HG03469 (cell line): ENCODE measurements at regions not wholly inside any gene's neighbourhood (a gene's known extent, or its start where the extent isn't known, plus 50 kb on each side); places are given as distances from the start of the nearest gene placed in this dataset.

Experiments
- ATAC-seq: cut with Tn5 transposase; IDR thresholded peaks from one replicate; pipeline ENCODE4 v1.9.1; 2021; ENCODE audit warnings: mild to moderate bottlenecking, moderate library complexity, moderate number of reproducible peaks; ENCODE audit not compliant: unreplicated experiment

DNA sequence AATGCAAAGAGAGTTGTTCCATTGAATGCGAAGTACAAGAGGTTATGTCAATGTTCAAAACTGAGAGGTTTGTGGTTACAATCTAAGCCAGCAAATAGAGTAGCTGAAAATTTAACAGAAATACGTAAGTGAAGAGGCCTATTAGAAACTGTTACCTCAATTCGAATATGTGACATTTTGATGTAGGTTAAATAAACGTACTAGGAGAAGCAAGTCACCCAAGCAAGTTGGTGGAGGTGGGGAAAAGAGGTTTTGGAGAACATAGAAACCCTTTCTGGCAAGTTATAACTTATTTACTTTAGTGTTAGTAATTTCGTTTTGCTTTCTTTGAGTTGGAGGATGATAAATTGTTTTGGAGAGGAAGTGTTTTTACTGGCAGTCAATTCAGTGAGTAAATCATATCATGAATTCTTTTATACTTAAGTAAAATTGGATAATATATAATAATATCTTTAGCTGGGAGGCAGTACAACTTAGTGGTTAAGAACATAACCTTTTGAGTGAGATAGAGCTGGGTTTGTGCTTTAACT is 91.2 kb upstream of the NAALADL2 start:
- ATAC-seq = no peak

DNA sequence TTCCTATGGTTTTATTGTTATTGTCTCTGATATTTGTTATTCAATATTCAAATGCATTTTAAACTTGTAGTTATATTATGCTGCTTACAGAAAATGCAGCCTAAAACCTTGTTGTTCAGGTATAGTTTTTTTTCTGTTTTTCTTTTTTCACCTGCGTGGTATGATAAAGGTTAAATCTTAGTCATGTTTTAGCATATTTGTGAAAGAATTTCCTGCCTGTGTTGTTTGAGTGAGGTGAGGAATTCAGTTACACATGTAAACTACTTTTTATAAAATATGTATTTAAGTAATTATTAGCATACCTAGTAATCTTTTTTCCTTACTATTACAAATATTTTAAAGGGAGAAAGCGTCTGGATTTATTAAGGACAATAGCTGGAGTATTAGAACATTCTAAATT is 90.0 kb upstream of the NAALADL2 start:
- no peak for ATAC-seq

DNA sequence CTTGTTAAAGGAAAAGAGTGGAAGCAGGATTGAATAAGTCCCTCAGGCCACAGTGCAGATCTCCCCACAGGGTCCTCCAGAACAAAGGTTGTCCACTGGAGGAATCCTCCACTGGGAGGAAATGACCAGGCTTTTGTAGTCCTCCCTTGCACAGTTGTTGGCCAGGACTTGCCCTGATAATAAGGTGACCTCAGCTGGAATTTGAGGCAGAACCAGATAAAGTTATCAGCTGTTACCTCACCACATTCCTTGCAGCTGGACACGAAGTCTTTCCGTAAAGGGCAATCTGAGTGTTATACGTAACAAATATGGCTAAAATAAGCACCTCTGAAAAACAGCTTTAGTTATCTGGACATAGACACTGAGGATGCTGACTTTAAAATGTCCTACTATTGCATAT is 83.5 kb upstream of the NAALADL2 start:
- ATAC-seq = no peak

DNA sequence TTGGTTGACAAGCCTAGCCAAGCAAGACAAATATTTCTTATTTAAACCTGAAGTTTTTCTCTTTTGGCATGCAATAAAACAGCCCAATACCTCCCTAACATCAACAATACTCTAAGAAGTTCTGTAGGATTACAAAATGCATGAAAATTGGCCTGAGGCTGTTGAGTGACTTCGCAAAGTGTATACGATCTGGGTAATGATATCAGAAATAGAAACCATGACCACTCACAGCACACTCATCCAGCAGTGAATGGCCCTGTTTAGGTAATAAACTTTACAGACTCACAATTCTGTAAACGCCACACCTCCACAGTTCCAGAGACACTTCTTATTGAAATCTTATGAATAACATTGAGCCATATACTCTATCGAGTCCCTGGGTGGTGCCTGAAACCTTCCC is 83.0 kb upstream of the NAALADL2 start:
- no peak for ATAC-seq

- no peak for ATAC-seq
Measured at GRCh38 chr3:174776636-174777035, 82.5 kb upstream of the NAALADL2 start.

DNA sequence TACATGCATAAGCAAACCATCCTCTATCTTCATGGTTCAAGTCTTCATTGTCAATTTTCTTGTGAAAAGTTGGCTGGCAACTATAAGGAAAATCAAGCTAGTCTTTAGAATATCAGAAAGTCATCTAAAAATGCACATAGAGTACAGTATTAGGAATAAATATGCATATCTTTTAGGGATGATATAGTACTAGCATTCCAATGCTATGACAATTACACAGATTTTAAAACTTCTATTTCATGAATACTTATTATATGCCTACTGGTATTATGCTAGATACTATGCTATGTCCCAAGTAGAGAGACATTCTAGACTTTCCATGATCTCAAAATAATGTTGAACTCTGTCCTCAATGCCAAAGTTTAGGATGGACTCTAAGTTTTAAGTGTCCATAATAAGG is 81.3 kb upstream of the NAALADL2 start:
- no peak for ATAC-seq

GRCh38 chr3:174783502-174783901 is 75.6 kb upstream of the NAALADL2 start:
- no peak for ATAC-seq

- no peak for ATAC-seq
Measured at GRCh38 chr3:174784206-174784934, 74.8 kb upstream of the NAALADL2 start.

- no peak for ATAC-seq
Measured at GRCh38 chr3:174786825-174787224, 72.3 kb upstream of the NAALADL2 start.

DNA sequence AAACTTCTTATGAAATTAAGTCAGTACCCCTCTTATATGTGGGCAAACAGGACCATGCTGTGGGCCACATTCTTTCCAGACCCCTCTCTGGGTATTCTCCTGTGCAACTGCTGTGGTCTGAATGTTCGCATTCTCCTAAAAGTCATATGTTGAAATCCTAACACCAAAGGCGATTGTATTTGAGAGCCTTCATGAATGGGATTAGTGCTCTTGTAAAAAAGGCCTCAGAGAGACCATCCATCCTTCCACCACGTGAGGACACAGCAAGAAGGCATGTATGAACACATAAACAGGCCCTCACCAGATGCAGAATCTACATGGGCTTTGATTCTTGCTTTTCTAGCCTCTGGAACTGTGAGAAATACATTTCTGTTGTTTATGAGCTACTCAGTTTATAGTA is 68.0 kb upstream of the NAALADL2 start:
- ATAC-seq = no peak

DNA sequence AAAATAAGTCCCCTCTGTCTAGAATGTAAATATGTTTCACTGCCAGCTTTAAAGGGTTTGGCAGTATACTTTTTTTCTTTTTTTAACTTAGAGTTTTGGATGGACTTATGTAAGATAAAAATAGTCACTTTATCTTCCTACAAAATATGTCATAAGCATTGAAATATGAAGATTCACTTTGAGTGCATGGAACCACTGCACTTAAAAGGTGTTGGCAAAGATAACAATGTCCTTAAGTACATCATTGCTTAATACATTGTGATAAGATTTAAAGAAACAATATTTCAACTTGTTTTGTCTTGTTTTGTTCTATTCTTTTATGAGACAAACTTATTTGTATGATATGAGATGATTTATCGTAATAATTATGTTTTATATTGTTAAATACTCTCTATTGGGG is 66.3 kb upstream of the NAALADL2 start:
- no peak for ATAC-seq
